Stimulated activated CD4-positive, alpha-beta T cell treated with anti-CD3 and anti-CD28 coated beads, TNF-alpha, amount 100 ng/mL, for 48 hours (primary cell): ENCODE measurements at regions not wholly inside any gene's neighbourhood (a gene's known extent, or its start where the extent isn't known, plus 50 kb on each side); places are given as distances from the start of the nearest gene placed in this dataset.
"Not testable (repeated sequence)": the region's sequence is repeated elsewhere in the genome, so short reads cannot be mapped to it uniquely, and the experiment has no call there.

Experiments
- DNase-seq, 3 donors: peaks; one replicate each; pipeline ENCODE4 v3.0.0-alpha.2; 2020; ENCODE audit warnings: low read depth in 3 of 3

GRCh38 chr1:166390366-166391033, 223.7 kb upstream of the FAM78B start:
- DNase-seq, result no peak

GRCh38 chr1:166391279-166392066, 224.7 kb upstream of the FAM78B start:
- no peak for DNase-seq

- no peak for DNase-seq
Observed at GRCh38 chr1:166395729-166396128, 228.9 kb upstream of the FAM78B start.

- not testable (repeated sequence) for DNase-seq
Observed at GRCh38 chr1:166409253-166410082, 242.7 kb upstream of the FAM78B start.

GRCh38 chr1:166410083-166410385, 243.2 kb upstream of the FAM78B start:
- DNase-seq, result no peak

- DNase-seq, result not testable (repeated sequence)
Observed at GRCh38 chr1:166416831-166417230, 250.0 kb upstream of the FAM78B start.

GRCh38 chr1:166418344-166418933, 251.6 kb upstream of the FAM78B start:
- no peak for DNase-seq

- DNase-seq, result not testable (repeated sequence)
Observed at GRCh38 chr1:166422586-166422985, 255.8 kb upstream of the FAM78B start.

GRCh38 chr1:166432655-166433054, 265.9 kb upstream of the FAM78B start:
- DNase-seq, result no peak

- not testable (repeated sequence) for DNase-seq
Observed at GRCh38 chr1:166433404-166434304, 266.9 kb upstream of the FAM78B start.

GRCh38 chr1:166457700-166458099, 290.9 kb upstream of the FAM78B start:
- no peak for DNase-seq

- no peak for DNase-seq
Observed at GRCh38 chr1:166464333-166464732, 297.5 kb upstream of the FAM78B start.

GRCh38 chr1:166470014-166470413, 303.2 kb upstream of the FAM78B start:
- no peak for DNase-seq

- DNase-seq, result no peak
Observed at GRCh38 chr1:166470441-166470840, 303.6 kb upstream of the FAM78B start.

- no peak for DNase-seq
Observed at GRCh38 chr1:166471359-166471758, 304.6 kb upstream of the FAM78B start.

GRCh38 chr1:166479052-166479631, 312.3 kb upstream of the FAM78B start:
- DNase-seq, result peak; percentile 23 to 37 (median 25)

GRCh38 chr1:166484471-166484870, 317.7 kb upstream of the FAM78B start:
- DNase-seq, result no peak

GRCh38 chr1:166484871-166485270, 318.1 kb upstream of the FAM78B start:
- DNase-seq, result no peak

- DNase-seq, result no peak
Observed at GRCh38 chr1:166485620-166486019, 318.8 kb upstream of the FAM78B start.

GRCh38 chr1:166488327-166488726, 321.5 kb upstream of the FAM78B start:
- DNase-seq, result no peak

- no peak for DNase-seq
Observed at GRCh38 chr1:166489356-166489669, 322.5 kb upstream of the FAM78B start.
